ENCODE measurements at regions not wholly inside any gene's neighbourhood (a gene's known extent, or its start where the extent isn't known, plus 50 kb on each side); places are given as distances from the start of the nearest gene placed in this dataset.

GRCh38 chr12:107492393-107493134 is 193.0 kb upstream of the PWP1 start:
- in situ Hi-C loops (cut with MboI; ENCODE audit: low sequenced_read_pairs in 4 of 4) = no loop called here
- TF ChIP-seq CTCF (IDR thresholded peaks at IDR 0.05 in 4 of 5, conservative IDR thresholded peaks at IDR 0.05 in 1 of 5) (no peak), POLR2A (IDR thresholded peaks at IDR 0.05) (no peak)

GRCh38 chr12:107493135-107493494 is 192.5 kb upstream of the PWP1 start:
- Histone ChIP-seq H3K27me3 (no peaks in the 10 kb centered on the region), H3K36me3 (no peaks in the 10 kb centered on the region), H3K4me3 (no peak overlapping the region), H3K9me3 (no peaks in the 10 kb centered on the region), H3K27ac (no peak overlapping the region), H3K4me1 (no peaks in the 10 kb centered on the region)
- intact Hi-C loops (cut with DNase I; ENCODE audit: low total_unique reads) = no loop called here
- ATAC-seq (no peak), DNase-seq (no peak)
- in situ Hi-C loops (cut with MboI; ENCODE audit: low sequenced_read_pairs in 4 of 4) = no loop called here
- no peak for TF ChIP-seq CTCF (IDR thresholded peaks at IDR 0.05 in 4 of 5, conservative IDR thresholded peaks at IDR 0.05 in 1 of 5)
- TF ChIP-seq POLR2A (IDR thresholded peaks at IDR 0.05) = no peak

More at GRCh38 chr12:107492393-107493134, 193.0 kb upstream of the PWP1 start:
- Histone ChIP-seq H3K4me3 (no peak overlapping the region), H3K27ac (no peak overlapping the region), H3K9me3 (no peaks in the 10 kb centered on the region), H3K27me3 (no peaks in the 10 kb centered on the region), H3K36me3 (no peaks in the 10 kb centered on the region), H3K4me1 (no peaks in the 10 kb centered on the region)
- DNase-seq (no peak), ATAC-seq (no peak)
- intact Hi-C loops (cut with DNase I; ENCODE audit: low total_unique reads) = no loop called here

- Histone ChIP-seq H3K9me3 (no peaks in the 10 kb centered on the region), H3K4me3 (no peak overlapping the region), H3K4me1 (no peaks in the 10 kb centered on the region), H3K36me3 (no peaks in the 10 kb centered on the region), H3K27ac (no peak overlapping the region), H3K27me3 (no peaks in the 10 kb centered on the region)
- intact Hi-C loops (cut with DNase I; ENCODE audit: low total_unique reads) = no loop called here
- TF ChIP-seq POLR2A (IDR thresholded peaks at IDR 0.05) (no peak), CTCF (IDR thresholded peaks at IDR 0.05 in 4 of 5, conservative IDR thresholded peaks at IDR 0.05 in 1 of 5) (no peak)
- no peak for ATAC-seq
- no peak for DNase-seq
- in situ Hi-C loops (cut with MboI; ENCODE audit: low sequenced_read_pairs in 4 of 4) = no loop called here
Observed at GRCh38 chr12:107493666-107494065, 191.9 kb upstream of the PWP1 start.

GRCh38 chr12:107494331-107494730 is 191.3 kb upstream of the PWP1 start:
- in situ Hi-C loops (cut with MboI; ENCODE audit: low sequenced_read_pairs in 4 of 4) (no loop called here), intact Hi-C loops (cut with DNase I; ENCODE audit: low total_unique reads) (no loop called here)
- H3K4me1 ChIP-seq = no peaks in the 10 kb centered on the region
- H3K27me3 ChIP-seq = no peaks in the 10 kb centered on the region
- no peak overlapping the region for H3K4me3 ChIP-seq
- H3K36me3 ChIP-seq = no peaks in the 10 kb centered on the region
- ATAC-seq (no peak), DNase-seq (no peak)
- no peak overlapping the region for H3K27ac ChIP-seq
- no peaks in the 10 kb centered on the region for H3K9me3 ChIP-seq
- TF ChIP-seq CTCF (IDR thresholded peaks at IDR 0.05 in 4 of 5, conservative IDR thresholded peaks at IDR 0.05 in 1 of 5) (no peak), POLR2A (IDR thresholded peaks at IDR 0.05) (no peak)

GRCh38 chr12:107495604-107496003 is 190.0 kb upstream of the PWP1 start:
- Histone ChIP-seq H3K4me3 (no peak overlapping the region), H3K4me1 (no peaks in the 10 kb centered on the region), H3K9me3 (no peaks in the 10 kb centered on the region), H3K36me3 (no peaks in the 10 kb centered on the region), H3K27me3 (no peaks in the 10 kb centered on the region), H3K27ac (no peak overlapping the region)
- intact Hi-C loops (cut with DNase I; ENCODE audit: low total_unique reads) (no loop called here), in situ Hi-C loops (cut with MboI; ENCODE audit: low sequenced_read_pairs in 4 of 4) (no loop called here)
- ATAC-seq (no peak), DNase-seq (no peak)
- TF ChIP-seq POLR2A (IDR thresholded peaks at IDR 0.05) (no peak), CTCF (IDR thresholded peaks at IDR 0.05 in 4 of 5, conservative IDR thresholded peaks at IDR 0.05 in 1 of 5) (no peak)

All from gastrocnemius medialis (tissue), 4 donors.